Ishikawa (cell line): ENCODE measurements at regions not wholly inside any gene's neighbourhood (a gene's known extent, or its start where the extent isn't known, plus 50 kb on each side); places are given as distances from the start of the nearest gene placed in this dataset.

Experiments used
- EP300 ChIP-seq: IDR thresholded peaks from 2 replicates; pipeline ENCODE4 v1.6.1; 2012; ENCODE audit warnings: borderline replicate concordance
- RAD21 ChIP-seq: IDR thresholded peaks from 2 replicates; pipeline ENCODE4 v1.6.1; 2012; ENCODE audit warnings: low read depth
- TAF1 ChIP-seq: IDR thresholded peaks from 2 replicates; pipeline ENCODE4 v1.6.1; 2012; ENCODE audit warnings: low read depth, mild to moderate bottlenecking
- TEAD4 ChIP-seq: IDR thresholded peaks from 2 replicates; pipeline ENCODE4 v1.6.1; 2012
- YY1 ChIP-seq: IDR thresholded peaks from 2 replicates; pipeline ENCODE4 v1.6.1; 2012; ENCODE audit warnings: low read depth

- TF ChIP-seq EP300 (no peak), YY1 (no peak), TEAD4 (no peak), RAD21 (no peak), TAF1 (no peak)
Measured at GRCh38 chr10:28172223-28172610, 130.6 kb downstream of the MPP7 start.
